HFFc6 (cell line): ENCODE measurements at regions not wholly inside any gene's neighbourhood (a gene's known extent, or its start where the extent isn't known, plus 50 kb on each side); places are given as distances from the start of the nearest gene placed in this dataset.

Experiments used
- DNase-seq: peaks from one replicate; pipeline ENCODE4 v3.0.0-alpha.2; 2018
- H3K27ac Mint-ChIP-seq: 2 replicates; pipeline ENCODE4 v1.8.0; 2020; ENCODE audit warnings: mild to moderate bottlenecking, mixed read lengths
- H3K27me3 Mint-ChIP-seq: 2 replicates; pipeline ENCODE4 v1.8.0; 2021; ENCODE audit warnings: mild to moderate bottlenecking, moderate library complexity, mixed read lengths; ENCODE audit not compliant: insufficient read depth
- H3K36me3 Mint-ChIP-seq: 2 replicates; pipeline ENCODE4 v1.8.0; 2021; ENCODE audit warnings: low read depth, mixed read lengths
- H3K4me1 Mint-ChIP-seq: 2 replicates; pipeline ENCODE4 v1.8.0; 2020; ENCODE audit warnings: low read depth, mixed read lengths
- H3K4me3 Mint-ChIP-seq: 2 replicates; pipeline ENCODE4 v1.8.0; 2020; ENCODE audit warnings: mild to moderate bottlenecking, moderate library complexity, mixed read lengths
- H3K9me3 Mint-ChIP-seq: 2 replicates; pipeline ENCODE4 v1.8.0; 2020; ENCODE audit warnings: mild to moderate bottlenecking, mixed read lengths
- TF ChIP-seq, protein P1 (sequence below): fragments of 200-600 bp; sonication (generic); IDR thresholded peaks from 2 replicates; pipeline ENCODE4 v1.5.0; 2021; ENCODE audit warnings: antibody characterized with exemption, mild to moderate bottlenecking

DNA sequence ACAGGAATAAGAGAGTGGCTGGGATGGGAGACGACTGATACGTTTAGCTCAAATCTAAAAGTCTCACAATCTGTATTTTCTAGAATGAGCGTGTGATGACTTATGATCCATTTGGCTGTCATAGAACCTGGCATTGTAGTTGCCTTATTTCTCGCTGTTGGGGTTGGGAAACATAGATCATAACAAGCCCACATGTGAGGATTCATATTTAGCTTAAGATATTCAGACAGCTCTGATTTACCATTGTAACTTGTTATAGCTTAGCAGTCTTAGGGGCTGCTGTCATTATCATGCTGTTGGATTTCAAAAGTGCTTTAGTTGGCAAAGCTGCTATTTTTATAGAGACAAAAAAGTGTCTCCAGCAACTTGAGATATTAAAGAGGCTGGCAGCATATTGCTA is 871.3 kb downstream of the ZPLD1 start:
- peaks cover 39% of the 10 kb centered on the region for H3K9me3 Mint-ChIP-seq
- DNase-seq, result no peak
- no peaks in the 10 kb centered on the region for H3K36me3 Mint-ChIP-seq
- H3K4me3 Mint-ChIP-seq, result no peak overlapping the region
- no peaks in the 10 kb centered on the region for H3K27me3 Mint-ChIP-seq
- H3K4me1 Mint-ChIP-seq, result no peaks in the 10 kb centered on the region
- TF ChIP-seq, protein P1, sequence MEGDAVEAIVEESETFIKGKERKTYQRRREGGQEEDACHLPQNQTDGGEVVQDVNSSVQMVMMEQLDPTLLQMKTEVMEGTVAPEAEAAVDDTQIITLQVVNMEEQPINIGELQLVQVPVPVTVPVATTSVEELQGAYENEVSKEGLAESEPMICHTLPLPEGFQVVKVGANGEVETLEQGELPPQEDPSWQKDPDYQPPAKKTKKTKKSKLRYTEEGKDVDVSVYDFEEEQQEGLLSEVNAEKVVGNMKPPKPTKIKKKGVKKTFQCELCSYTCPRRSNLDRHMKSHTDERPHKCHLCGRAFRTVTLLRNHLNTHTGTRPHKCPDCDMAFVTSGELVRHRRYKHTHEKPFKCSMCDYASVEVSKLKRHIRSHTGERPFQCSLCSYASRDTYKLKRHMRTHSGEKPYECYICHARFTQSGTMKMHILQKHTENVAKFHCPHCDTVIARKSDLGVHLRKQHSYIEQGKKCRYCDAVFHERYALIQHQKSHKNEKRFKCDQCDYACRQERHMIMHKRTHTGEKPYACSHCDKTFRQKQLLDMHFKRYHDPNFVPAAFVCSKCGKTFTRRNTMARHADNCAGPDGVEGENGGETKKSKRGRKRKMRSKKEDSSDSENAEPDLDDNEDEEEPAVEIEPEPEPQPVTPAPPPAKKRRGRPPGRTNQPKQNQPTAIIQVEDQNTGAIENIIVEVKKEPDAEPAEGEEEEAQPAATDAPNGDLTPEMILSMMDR, result no peak
- no peak overlapping the region for H3K27ac Mint-ChIP-seq

DNA sequence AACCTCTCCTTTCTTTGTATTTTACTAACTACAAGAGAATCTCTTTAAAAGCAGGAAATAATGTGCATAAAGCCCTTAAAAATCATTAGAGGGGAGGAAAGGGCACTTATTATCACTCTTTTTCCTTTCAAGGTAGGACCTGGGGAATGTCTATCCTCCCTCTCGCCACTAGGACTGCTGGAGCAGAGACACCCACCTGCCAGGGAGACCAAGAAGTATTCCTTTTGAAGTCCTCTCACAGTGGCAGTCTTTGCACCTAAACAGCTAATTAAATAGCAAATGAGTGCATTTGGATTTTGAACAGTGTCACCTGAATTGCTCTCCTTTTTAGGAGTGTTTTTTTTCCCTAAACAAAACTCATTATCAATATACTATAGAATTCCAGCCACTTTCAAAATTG is 874.1 kb downstream of the ZPLD1 start:
- TF ChIP-seq, protein P1, result no peak
- Mint-ChIP-seq H3K36me3 (no peaks in the 10 kb centered on the region), H3K9me3 (peaks cover 21% of the 10 kb centered on the region), H3K27ac (no peak overlapping the region), H3K27me3 (no peaks in the 10 kb centered on the region), H3K4me3 (no peak overlapping the region), H3K4me1 (no peaks in the 10 kb centered on the region)
- no peak for DNase-seq

DNA sequence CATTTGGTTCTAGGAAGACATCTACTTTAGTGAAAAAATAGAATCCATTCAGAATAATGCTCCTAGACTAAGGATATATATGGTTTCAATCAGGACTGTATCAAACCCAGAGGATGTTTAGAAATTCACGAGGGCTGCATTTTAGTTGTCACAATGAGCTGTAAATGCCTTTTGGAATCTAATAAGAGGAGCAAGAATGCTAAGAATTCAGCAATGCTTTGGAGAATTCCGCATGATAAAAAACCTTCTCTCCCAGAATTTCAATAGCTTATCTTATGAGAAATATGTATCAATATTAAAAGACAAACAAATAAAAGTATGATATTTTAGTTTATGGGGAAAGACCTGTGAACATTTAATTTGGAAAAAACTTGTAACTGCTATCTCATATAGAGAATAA is 885.1 kb downstream of the ZPLD1 start:
- Mint-ChIP-seq H3K27me3 (no peaks in the 10 kb centered on the region), H3K4me3 (no peak overlapping the region), H3K27ac (no peak overlapping the region), H3K4me1 (no peaks in the 10 kb centered on the region), H3K36me3 (no peaks in the 10 kb centered on the region; the same call in 1 of the 2 replicates), H3K9me3 (peaks cover 33% of the 10 kb centered on the region)
- DNase-seq, result no peak
- TF ChIP-seq, protein P1, result no peak

DNA sequence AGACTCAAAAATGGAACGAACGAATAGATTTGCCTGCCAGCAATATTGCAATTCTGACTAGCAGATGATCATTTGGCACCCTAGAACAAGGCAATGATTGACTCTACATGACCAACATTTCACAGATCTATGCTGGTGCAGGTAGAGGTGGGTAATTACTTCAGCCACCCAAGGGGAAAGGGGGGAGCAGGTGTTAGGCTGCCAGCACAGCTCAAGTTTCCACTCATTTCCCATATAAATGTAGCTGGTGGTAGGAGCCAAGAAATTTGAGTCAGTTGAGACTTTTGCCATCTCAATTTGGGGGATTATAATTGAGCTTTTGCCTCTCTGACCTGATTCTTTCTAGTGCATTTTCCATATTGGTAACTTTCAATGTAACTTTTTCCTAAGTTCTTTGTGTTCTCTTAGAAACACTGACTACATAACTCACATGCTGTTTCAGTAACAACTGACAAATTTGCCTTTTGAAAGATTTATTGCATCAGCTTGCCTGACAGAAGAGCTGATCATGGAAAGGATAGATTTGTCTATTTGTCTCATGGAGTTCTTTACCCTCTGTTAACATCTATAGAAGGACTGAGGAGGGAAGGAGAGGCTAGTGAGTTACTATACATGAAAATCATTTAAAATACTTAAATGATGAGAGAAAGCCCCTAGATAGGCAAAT is 902.5 kb downstream of the ZPLD1 start:
- TF ChIP-seq, protein P1, result no peak
- Mint-ChIP-seq H3K27ac (no peak overlapping the region), H3K9me3 (peaks cover 20% of the 10 kb centered on the region)

DNA sequence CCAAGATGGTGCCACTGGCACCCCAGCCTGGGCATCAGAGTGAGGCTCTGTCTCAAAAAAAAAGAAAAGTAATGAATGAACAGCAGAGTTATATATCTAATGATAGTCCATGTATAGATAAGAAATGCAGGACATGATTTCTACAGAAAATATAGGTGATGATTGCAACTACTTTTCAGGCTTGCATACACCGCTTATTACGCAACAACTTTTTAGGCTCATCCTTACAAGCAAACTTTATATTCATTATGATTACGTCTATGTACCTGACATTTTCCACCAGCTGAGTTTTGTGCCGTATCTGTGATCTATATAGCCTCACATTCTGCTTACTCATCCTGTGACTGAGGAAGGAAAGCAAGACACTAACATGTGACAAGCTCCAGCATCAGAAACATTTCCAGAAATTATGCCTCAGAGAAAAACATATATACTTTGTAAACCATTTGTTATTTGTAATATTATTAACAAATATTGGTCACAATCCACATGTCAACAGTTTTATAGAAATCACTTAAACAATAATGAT is 906.3 kb downstream of the ZPLD1 start:
- no peak overlapping the region for H3K4me3 Mint-ChIP-seq

More for the DNA sequence above, 902.5 kb downstream of the ZPLD1 start:
- DNase-seq, result no peak
- no peaks in the 10 kb centered on the region for H3K4me1 Mint-ChIP-seq
- H3K36me3 Mint-ChIP-seq, result no peaks in the 10 kb centered on the region; the same call in 1 of the 2 replicates
- H3K4me3 Mint-ChIP-seq, result no peak overlapping the region
- H3K27me3 Mint-ChIP-seq, result no peaks in the 10 kb centered on the region; the same call in 1 of the 2 replicates

More for the DNA sequence above, 906.3 kb downstream of the ZPLD1 start:
- Mint-ChIP-seq H3K27me3 (no peaks in the 10 kb centered on the region), H3K27ac (no peak overlapping the region), H3K4me1 (no peaks in the 10 kb centered on the region), H3K36me3 (no peaks in the 10 kb centered on the region; the same call in 1 of the 2 replicates), H3K9me3 (peaks cover 20% of the 10 kb centered on the region)
- TF ChIP-seq, protein P1, result no peak
- no peak for DNase-seq
